ENCODE measurements at regions not wholly inside any gene's neighbourhood (a gene's known extent, or its start where the extent isn't known, plus 50 kb on each side); places are given as distances from the start of the nearest gene placed in this dataset.

DNA sequence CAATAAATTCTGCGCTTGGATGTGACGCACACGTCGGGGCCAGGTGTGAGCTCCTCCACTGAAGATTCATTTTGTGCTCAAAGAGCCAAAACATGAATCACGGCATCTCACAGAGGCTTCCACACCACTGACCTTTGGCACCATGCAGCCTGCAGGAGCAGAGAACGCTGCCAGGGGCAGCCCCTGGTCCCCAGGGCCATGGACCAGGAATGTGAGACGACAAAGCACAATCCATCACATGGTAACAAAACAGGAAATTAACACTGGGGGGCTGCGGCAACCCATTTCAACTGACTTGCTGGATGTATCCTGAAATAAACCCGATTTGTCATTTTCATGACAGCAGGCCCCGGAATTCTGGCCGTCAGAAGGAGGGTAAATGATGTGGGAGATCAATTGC lies 167.5 kb upstream of the IGF1R start:
- no peak for DNase-seq

DNA sequence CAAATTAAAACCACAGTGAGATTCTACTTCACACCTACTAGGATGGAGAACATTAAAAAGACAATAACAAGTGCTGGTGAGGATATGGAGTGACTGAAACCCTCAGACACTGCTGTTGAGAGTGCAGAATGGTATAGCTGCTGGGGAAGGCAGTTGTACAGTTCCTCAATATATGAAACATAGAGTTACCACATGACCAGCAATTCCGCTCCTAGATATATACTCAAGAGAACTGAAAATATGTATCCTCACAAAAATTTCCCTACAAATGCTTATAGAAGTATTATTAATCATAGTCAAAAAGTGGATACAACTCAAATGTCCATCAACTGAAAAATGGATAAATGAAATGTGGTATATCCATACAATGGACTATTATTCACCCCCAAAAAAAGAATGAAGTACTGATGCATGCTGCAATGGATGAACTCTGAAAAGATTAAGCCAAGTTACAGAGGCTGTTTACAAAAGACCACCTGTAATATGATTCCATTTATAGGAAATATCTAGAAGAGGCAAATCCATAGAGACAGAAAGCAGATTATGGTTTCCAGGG lies 164.7 kb upstream of the IGF1R start:
- no peak for DNase-seq

DNA sequence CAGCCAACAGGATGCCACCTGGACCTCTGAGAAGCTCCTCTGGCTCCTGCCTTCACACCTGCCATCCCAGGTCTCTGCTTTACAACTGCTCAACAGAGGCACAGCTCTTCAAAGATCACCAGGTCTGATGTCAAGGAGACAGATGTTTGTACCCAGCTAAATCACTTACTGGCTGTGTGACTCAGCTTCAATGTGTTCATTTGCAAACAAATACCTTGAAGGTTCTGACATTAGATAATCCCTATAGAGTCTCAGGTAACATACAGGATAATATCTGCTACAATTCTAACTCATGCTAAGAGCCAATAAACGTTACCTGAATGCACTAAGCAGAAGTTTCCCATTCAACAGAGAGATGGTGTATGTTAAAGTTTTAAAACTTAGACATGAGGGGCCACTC lies 163.4 kb upstream of the IGF1R start:
- no peak for DNase-seq

DNA sequence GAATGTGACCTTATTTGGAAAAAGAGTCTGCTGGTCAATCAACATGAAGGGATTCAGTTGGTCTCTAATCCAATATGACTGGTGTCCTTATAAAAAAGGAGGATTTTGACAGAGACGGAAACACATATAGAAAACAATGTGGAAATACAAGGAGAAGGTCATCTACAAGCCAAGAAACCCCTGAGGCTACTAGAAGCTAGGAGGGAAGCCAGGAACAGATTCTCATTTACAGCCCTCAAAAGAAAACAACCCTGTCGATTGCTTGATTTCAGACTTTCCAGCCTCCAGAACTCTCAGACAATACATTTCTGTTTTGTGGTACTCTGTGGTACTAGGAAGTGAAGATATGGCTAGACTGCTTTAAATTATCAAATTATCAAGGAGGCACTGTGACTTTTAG lies 162.9 kb upstream of the IGF1R start:
- no peak for DNase-seq

DNA sequence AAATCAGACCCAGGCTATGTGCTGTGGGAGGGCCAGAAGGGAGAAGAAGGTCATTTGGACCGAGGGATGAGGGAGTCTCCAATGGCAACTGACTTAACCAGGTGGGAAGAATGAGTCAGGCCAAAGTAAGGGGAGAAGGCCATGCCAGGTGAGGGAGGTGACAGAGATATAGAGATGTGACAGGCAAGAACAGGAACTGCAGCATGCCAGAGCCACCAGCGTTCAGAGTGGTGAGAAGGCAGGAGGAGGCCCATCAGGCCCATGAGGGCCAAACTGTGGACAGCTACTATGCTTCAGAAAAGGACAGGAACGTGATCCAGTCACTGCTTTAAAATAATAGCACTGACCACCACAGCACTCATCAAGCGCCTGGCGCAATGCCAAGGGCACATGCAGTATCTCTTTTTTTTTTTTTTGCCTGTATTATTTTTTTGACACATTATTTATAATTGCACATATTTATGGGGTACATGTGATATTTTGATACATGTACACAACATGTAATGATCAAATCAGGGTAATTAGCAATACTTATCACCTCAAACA lies 154.3 kb upstream of the IGF1R start:
- DNase-seq = no peak

DNA sequence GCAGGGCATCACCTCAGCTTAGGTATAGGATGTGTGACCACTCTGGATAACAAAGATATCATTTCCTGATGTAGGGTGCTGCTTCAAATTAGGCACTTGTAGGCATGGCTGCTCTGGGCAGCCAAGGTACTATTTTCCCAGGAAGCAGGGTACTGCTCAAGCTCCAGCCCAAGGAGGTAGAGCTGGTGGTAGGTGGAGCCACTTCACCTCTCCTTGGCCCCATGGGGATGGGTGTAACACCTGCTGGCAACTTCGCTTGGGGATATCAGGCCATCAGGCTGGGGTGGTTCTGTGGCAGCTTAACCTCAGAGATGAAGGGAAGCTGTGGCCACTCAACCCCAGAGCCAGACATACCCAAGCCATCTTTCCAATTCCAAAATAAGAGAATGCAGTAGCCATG lies 147.1 kb upstream of the IGF1R start:
- DNase-seq = no peak

DNA sequence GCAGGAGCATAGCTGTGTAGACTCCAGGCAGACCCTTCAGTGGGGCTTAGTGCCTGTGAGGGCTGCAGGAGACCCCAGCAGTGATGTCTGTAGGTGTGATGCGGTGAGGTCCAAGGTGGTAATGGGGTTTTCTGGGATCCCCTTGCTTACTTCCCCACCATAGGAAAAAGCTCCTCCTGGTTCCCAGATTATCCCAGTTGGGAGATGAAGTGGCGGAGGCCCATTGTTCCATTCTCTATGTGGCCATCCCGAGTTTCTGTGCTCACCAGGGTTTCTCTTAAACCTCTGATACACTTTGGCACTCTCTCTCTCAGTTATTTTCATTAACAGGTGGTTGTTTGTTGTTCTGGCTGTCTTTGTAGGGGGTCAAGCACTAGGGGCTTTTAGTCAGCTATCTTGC lies 146.7 kb upstream of the IGF1R start:
- no peak for DNase-seq

DNA sequence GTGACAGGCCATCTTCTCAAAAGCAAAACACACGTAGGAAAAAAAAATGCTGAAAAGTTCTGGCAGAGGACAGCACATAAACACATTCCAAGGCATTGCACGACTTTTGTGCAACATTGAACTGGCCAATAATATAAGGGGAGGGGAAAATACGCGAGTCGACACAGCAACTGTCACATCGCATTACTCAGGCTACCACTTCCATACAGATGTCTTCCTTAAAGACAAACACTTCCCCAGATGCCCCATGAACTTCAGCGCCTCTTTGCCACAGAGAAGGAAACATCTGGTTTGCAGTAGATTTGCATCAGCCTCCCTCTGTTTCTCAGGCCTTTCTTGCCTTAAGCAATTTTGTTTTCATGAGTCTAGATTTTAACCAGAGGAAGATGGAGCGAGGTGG lies 144.4 kb upstream of the IGF1R start:
- DNase-seq = no peak

DNA sequence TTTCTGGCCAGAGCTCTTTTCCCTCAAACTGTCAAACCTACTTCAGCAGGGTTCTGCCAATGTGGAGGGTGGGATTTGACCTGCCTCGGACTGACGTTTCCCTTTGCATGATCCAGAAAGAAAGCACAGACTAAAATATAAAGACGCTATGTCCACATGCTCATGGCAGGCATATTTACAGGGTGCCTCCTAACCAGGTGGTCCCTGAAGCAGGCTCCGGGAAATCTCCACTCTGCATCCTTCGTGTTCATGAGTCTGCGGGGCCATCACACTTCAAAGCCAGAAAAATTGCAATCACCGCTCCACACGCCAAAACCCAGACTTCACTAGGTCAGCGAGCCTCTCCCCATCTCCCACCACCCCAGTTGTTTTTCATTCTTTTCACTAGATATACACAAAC lies 143.3 kb upstream of the IGF1R start:
- DNase-seq = no peak

DNA sequence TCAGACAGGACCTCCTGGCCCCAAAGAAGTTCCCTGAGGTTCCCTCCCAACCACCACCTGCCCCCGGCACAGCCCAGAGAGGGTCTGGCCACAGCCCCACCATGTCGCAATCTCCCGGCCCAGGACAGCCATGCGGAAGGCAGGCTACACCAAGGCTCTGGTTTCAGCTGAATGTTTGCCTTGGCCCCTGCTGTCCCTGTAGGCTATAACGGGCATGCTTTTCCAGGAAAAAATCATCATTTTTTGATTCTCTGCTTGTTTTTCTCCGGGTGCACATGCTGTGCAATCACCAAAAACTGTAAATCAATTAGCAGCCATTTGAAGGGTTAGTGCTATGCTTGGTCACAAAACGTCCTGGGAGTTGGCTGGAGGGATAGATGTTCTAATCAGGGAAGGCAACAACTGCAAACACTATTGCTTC lies 142.7 kb upstream of the IGF1R start:
- DNase-seq = no peak

DNA sequence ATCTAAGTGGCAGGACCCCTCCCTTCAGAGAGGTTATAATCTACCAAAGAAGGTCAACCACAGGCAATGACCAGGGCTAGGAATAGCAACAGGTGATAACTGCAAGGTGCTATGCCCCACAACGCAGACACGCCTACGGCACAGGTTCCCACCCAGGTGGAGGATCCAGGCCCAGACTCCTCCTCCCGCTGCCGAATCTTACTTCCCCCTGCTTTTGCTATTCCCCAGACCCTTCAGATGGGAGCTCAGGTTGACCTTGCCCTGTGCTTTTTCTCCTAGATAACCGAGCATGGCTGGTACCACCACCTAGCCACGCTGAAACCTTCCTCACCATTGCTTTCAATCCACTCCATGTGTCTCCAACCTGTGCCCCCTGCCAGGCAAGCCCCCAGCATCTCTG lies 142.2 kb upstream of the IGF1R start:
- DNase-seq = no peak

DNA sequence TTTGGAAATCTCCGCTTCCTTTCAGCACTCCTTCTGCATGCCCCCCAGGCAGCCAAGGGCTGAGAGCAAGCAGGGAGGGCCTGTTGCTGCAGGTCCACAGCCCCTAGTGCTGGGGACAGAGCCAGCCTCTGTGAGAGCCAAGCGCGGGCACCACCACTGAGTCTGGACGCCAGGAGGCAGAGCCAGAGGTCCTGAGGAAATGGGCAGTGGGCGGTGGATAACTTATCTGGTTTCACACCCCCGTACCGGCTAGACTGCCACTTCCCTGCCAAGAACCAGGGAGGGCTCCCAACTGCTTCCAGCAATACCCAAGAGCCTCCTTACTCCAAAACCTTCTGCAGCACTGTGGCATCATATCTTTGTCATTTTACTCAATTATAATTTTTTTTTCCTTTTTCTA lies 141.6 kb upstream of the IGF1R start:
- DNase-seq = no peak

DNA sequence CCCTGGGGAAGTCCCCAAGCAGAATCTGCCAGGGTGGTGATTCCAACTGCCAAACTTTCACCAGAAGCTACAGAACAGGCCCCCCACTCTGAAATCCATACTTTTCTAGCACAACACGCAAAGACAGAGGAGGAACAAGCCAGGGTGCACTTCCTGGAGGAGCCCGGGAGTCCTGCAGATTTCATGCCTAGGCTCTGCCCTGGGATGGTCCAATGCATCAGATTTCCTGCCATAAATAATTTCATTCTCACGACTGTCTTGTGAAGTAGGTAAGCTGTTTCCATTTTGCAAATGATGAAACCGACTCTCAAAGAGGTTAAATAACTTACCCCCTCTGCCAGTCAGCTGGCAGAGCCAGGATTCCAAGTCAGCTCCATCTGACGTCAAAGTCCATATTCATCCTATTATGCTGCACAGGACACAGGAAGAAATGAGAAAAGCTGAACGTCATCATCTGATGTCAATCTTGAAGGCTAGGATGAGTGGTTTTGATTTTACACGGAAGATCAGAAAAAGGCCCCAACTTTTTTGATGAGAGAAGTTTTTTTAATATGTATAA lies 134.8 kb upstream of the IGF1R start:
- no peak for DNase-seq

DNA sequence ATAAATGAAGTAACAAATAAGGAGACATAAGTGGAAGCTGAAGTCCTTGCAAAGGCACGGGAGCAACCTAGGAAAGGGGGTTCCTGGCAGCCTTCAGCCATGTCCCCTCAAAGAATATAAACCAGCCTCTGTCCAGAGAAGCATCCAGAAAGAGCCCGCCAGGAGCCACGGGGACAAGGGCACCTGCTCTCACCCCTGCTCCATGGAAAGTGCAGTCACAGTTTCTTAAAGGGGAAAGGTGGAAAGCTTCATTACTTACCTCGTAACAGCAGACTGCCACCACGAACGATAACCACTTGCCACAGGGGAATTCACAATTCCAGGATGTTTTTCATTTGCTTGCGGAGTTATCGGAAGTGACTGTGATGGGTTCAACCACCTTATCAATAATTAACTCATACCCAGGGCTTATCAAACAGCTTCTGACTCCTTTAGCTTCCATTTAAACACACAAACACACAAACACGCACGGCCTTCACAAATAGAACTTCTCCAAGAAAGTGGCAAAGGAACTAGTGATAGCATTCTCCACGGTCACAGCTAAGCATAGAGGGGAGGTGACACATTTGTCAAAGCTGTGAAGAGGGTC lies 134.2 kb upstream of the IGF1R start:
- no peak for DNase-seq

DNA sequence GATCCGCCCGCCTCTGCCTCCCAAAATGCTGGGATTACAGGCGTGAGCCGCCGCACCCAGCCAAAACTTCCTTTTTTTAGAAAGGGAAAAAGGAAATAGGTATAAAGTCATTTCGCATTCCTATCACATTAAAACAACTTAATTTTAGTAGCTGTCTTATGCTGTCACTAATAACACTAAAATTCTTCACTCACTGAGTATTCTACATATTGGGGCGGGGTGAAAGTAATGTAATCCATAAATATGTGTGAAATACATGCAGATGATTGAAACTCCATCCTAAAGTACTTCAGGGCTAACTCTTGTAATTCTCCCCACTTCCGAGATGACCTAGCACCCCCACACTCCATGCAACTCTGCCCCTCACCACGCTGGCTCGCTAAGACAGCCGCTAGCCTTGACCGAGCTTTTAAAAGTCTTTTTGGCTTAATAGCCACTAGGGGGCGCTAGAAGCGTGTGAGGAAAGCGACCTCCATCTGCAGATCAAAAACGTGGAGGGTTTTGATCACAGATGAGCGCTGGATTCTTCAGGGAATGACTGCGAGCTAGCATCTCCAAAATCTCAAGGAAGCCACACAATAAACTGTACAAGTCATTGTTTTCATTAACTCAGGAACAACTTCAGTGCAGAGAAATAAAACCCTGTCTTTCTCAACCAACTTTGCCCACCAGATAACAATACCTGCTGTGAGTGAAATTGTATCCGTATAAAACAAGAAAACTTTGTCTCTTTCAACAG lies 129.3 kb upstream of the IGF1R start:
- DNase-seq = peak; percentile 3

DNA sequence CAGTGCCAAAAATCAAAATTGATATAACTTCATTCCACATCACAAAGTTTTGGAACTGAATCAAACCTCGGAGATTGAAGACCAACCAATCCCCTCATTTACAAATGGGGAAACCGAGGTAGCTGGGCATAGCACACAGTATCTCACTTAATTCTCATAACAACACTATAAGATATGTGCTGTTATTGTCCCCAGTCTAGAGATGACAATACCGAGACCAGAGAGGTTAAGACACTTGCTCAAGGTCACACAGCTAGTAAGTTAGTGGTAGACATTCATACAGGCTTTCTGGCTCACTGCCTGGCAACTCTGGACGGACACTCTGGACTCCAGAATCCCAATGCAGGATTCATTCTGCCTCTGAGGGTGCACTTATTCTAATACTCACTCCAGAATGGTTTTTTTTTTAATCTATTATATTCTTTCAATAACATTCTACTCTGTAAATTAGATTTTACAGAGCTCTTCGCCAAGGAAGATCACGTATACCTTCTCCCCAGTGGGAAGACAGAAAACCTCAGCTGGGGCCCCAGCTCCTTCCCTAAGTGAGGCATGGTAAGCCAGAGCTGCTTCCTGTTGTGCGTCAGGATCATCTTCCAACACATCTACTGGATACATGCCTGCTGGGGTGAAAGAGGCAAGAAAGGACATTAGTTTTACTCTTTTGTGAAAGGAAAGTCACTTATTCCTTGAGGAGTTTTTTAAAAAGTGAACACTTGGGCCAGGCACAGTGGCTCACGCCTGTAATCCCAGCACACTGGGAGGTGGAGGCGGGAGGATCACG lies 128.4 kb upstream of the IGF1R start:
- DNase-seq = no peak

DNA sequence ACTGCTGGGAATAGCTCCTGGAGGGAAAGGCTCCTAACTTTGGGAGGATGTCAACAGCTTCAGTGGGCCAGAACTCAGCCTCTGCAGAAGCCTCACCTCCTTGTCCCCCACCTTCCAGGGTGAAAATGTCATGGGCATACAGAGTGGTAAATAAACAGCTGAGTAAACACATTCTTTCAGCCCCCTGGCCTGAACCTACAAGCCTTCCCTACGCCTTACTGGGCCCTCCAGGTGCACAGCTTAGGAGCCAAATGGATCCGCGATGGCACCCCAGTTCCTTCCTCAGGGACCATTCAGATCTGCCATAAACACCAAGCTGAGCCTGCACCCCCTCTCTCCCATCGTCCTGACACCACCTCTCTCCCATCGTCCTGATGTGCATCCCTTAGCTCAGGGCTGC lies 126.2 kb upstream of the IGF1R start:
- DNase-seq = no peak

DNA sequence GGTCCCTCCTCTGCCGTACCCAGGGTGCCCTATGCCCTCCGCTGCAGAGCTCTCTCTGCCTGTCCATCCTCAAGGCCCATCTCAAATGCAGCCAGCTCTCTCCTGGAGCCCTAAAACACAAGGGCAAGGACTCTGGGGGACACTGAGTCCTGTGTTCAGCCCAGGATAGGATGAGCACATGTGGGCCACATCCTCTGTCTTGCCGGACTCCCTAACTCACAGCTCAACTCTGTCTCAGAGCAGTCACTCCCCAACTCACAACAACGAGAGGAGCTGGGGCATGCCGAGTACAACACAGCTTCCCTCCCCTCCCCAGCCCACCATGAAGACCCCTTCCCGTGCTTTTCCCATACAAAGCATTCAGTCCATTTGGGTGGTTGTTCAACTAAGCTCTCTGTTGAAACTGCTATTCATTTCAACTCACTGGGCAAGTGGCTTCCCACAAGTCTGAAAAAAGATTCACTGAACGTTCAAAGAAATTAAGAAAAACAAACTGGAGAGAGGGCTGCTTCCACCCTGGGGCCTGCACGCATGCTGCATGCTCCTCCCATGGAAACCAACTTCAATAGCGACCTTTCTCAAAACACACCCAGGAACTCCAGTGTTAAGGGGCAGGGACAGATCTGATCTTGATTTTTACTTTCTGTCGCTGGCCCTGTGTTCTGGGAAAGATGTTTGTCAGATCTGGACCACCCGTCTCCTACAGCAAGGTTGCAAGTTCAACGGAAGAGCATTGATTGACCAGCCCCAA lies 124.3 kb upstream of the IGF1R start:
- DNase-seq = no peak

DNA sequence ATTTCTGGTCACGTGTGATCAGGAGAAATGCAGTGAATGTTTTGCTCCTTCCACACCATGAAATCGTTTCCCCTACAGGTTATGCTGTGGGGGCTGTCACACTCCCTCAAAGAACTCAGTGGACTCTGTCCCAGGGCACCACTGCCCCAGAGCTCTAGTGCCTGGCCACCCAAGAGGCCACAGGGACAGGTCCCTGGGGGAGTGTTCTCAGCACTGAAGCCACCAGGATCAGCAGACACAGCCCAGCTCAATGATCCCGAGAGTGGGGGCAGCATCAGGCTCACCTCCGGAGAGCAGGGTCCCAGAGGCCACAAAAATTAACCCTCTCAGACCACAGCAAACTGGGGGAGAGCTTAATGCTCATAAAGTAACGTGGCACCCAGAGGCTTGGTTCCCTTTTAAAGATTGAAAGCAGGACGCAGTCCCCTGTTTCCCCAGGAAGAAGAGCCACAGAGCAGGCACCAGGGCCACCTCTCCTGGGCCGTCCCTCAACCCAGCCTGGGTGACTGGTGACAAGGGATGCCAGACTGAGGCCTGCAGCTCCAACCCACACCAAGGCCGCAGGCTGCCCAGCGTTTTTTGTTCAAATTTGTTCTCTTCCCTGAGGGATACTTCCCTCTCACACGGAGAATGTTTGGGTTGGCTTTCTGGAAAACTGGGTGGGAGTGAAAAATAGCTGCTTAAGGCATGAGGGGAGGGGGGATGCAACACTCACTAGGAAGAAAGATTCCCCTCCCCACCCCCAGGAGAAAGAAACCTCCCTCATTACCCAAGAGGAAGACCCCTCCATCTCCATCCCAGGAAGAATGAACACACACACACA lies 123.3 kb upstream of the IGF1R start:
- DNase-seq = no peak

DNA sequence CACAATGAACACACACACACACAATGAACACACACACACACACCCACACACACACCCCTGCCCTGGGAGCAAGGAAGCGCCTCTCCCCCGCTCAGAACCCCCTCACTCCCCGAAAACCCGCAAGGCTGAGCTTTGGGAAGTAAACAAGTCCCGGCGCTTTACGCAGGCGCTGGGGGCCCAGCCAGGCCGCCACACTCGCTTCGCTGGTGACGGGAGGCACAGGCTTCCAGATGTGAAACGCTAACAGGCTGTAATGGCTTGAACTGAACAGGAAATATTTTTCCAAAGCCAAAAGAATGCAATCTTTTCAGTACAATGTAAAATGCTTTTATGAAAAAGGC lies 122.7 kb upstream of the IGF1R start:
- DNase-seq = no peak

DNA sequence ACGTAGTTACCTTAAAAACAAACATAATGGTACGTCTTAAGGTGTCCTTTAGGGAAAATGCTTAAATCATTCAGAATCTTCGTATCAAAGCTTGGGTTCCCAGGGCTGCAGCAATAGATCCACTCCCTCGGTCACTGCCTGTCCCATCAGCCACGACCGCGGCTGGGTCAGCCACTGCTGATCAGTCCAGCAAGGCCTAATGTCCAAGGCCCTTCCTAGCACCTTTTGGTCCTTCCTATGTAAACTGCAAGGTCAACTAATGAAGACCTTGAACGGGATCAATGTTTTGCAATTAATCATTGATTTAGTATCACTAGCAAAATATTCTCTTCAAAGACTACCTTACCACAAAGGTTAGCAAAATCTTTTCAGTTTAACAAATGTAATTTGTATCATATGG lies 122.2 kb upstream of the IGF1R start:
- no peak for DNase-seq
